ENCODE measurements at regions not wholly inside any gene's neighbourhood (a gene's known extent, or its start where the extent isn't known, plus 50 kb on each side); places are given as distances from the start of the nearest gene placed in this dataset.

DNA sequence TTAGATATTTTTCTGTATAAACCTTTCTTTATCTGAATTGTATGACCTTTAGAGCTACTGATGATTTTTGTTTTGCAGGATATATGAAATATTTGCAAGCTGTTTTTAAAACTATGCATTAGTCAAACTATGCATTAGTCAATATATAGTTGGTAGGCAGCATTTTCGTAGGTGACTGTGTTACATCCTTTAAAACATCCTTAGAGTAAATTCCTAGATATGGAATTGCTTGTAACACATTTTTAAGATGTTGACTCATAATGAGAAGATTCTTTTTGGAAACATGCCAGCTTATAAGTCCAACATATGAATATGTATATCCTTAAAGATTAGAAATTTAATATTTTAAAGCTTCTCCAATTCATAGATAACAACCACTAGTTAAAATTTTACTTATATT is 1768.5 kb downstream of the PCDH7 start:
- no peak for DNase-seq

DNA sequence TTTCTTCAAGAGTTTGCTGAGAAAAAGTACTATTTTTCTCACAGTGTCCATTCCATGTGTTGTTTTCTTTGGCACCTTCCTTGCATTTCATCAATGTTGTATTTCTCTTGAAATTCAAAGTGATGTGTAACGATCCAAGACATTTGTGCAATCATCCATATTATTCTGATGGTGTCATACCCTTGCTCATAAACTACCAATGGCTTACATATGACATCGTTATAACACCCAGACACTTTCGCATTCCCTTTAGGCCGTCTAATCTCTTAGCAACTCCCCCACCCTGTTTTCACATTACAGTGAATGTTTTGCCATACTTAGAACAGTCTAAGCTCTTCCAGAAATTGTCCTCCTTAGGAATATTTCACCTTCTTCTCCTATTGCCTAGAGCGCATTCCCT is 1779.0 kb downstream of the PCDH7 start:
- no peak for DNase-seq

DNA sequence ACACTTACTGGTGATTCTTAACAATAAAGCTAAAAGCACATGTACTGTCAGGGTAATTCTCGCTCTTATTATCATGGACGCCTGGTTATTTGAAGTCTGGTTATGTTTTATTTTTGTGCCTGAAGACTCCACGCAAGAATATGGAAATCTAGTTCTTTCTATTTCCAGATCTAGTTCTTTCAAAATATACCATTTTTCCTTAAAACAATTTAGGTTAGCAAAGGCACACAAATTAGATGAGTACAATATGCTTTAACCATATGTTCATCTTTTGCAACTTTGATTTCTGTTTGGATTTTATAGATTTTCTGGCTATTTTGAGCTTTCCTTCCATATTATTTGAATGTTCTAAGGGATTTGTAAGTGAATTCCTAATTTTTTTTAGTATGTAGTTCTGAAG is 1783.1 kb downstream of the PCDH7 start:
- no peak for DNase-seq

DNA sequence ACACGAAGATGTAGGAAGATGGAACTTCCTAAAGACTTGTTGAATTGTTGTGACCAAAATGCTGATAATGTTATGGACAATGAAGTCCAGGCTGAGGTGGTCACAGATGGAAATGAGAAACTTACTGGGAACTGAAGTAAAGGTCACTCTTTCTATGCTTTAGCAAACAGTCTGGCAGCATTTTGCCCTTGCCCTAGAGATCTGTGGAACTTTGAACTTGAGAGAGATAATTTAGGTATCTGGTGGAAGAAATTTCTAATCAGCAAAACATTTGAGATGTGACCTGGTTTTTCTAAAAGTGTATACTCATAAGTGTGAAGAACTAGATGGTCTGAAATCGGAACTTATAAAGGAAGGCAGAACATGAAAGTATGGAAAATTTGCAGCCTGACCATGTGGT is 1785.9 kb downstream of the PCDH7 start:
- DNase-seq = no peak

DNA sequence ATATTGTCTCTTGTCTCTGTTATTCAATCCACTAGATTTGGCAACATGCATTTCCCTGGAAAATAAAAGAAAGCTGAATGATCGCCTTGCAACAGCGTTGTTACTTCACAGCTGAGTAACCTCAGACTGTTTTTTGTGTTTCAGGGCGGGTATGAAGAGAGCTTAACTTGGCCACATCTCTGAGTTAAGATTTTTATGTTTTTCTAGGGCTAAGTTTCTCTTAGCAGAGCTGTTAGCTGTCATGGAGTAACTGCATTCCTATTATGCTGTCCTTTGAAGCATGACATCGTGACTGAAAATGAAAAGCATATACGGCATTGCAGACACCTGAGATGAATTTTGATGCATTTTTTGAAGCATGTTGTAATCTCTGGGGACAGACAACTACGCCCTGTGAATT is 1798.9 kb downstream of the PCDH7 start:
- no peak for DNase-seq

DNA sequence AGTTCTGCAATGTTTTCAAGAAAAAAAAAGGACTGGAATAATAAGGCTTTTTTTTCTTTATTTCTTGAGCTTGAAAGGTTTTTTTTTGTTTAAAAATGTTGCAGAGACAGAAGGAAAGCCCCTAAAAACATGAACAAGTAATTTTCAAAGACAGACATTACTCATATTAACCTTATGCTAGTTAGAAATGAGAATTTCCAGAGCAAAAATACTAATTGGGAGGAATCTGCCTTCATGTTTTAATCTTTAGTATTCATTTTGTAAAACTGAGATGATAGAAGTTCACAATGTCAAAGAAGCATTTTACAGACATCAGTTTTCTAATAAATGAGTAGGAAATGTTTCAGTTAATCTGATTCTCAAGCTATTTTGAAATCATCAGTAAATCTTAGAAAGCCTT is 1805.3 kb downstream of the PCDH7 start:
- no peak for DNase-seq

DNA sequence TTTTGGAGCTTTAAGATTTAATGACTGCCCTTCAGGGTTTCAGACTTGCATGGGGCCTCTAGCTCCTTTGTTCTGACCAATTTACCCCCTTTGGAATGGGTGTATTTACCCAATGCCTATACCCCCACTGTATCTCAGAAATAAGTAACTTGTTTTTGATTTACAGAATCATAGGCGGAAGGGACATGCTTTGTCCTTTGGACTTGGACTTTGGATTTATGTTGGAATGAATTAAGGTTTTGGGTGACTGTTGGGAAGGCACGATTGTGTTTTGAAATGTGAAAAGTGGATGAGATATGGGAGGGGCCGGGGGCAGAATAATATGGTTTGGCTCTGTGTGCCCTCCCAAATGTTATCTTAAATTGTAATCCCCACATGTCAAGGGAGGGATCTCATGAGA is 1824.7 kb downstream of the PCDH7 start:
- DNase-seq = no peak

DNA sequence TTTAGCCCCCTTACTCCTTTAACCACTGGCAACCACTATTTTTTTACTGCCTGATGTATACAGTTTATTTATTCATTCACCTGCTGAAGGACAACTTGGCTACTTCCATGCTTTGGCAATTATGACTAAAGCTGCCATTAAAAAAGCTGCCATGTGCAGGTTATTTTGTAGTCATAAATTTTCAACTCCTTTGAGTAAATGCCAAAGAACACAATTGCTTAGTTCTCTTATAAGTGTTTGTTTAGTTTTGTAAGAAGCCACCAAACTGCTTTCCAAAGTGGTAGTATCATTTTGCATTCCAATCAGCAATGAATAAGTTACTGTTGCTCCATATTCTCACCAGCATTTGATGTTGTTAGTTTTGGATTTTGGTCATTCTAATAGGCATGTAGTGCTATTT is 1831.8 kb downstream of the PCDH7 start:
- no peak for DNase-seq

DNA sequence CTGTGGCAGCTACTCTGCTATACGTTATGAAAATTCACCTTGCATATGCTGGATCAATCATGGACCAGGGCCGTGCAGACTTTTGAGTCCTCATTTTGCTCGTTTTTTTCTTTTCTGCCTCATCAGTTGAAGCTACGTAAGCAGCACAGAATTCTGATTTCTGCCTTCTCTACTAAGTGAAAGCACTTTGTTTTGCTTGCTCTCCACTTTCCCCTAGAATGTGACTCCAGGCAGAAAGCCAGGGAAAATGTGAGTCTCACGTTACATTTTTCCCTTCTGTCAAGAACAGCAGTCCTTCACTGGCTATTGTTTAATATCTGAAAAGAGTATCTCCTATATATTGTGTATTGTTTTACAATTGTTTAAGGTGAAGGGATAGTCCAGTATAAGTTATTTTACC is 1840.1 kb downstream of the PCDH7 start:
- no peak for DNase-seq

DNA sequence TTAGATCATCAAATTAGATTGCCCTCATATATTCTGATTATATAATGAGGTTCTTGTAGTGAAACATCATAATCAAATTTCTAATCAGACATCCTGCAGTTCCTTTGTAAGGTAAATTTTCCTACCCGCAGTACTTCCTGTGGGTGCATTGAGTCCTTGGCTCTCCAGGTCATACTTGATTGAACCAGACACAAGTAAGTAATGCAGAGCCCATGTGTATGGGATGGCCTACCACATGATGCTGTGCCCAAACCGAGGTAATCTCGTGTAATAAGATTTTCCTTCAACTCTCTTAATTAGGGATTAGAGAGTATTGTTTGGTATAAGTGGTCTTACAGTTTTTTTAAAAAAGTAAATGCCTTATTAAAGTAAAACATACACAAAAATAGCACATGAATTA is 1841.8 kb downstream of the PCDH7 start:
- DNase-seq = no peak

DNA sequence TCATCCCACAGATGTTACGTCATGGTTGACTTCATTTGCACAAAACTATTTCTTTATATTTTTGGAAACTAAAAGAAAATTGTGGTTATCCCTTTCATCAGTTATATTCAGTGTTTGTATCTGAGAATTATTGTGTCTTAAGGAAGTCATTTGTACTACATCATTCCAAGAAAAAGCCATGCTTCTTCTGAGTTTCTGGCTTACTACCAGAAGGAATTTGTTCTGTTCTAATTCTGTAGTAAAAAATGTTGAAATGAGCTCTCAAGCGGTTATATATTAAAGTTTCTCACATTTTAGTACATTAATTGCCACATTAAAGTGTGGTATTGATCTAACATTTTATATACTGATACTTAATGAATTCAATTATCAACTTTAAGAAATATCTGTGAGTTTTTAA is 1844.5 kb downstream of the PCDH7 start:
- no peak for DNase-seq

DNA sequence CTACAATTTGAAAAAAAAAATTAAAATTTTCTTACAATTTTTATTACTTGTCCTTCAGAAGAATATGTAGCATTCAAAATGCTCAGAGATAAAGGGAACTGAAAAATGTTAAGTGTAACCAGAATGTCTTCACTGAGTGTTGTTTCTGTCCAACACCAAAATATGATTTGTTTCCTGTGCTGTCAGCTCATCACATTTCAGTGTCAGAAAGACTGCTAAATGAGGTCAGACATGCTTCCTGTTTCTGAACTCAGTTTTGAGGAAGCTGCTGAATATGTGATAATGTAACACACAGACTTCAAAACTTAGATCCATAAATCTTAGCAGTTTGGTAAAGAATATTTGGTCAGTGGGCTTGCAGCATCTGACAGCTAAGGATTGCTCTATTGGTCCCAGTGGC is 1849.7 kb downstream of the PCDH7 start:
- DNase-seq = no peak

DNA sequence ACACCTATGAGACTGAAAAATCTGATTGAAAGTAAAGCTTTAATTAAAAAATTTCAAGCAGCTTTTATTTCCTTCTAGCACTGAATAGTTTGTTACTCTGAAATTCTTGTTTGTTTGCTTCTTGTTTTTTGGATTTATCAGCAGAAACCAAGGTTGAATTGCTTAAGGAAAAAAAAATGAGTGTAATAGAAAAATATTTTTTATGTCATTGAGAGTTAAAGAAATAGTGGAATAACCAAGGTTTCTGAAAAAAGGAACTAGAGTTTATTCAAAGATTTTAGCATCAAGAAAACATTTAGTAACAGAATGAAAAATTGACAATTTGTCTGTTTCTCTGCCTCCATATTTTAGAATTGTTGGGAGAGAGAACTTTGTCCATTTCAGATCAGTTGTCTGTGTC is 1852.2 kb downstream of the PCDH7 start:
- no peak for DNase-seq

DNA sequence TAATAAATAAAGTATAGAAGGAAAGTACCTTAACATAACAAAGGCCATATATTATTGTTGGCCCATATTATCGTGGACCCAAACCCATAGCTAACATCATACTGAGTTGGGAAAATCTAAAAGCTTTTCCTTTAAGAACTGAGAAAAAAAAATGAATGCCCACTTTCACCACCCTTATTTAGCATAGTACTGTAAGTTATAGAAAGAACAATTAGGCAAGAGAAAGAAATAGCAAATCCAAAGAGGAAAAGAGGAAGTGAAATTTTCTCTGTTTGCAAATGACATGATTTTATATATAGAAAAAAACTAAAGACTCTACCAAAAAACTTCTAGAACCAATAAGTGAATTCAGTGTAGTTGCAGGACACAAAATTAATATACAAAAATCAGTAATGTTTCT is 1854.6 kb downstream of the PCDH7 start:
- DNase-seq = no peak

DNA sequence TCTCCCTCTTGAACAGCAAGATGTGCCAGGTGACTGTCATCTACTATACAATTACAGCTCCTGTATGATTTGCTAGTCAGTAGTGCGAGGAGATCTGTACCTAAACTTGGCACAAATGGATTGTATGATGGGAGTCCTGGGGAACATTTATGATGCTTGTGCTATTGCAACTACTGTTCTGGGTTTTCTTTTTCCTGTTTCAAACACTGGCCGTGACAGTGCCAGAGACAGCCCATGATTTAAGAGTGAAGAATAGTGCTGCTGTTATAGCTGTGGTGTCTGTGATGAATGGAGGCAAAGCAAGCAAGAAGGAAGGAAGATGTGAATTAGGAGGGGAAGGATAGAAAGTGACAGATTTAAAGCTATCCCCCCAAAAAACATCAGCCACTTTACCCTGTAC is 1868.9 kb downstream of the PCDH7 start:
- DNase-seq = no peak

DNA sequence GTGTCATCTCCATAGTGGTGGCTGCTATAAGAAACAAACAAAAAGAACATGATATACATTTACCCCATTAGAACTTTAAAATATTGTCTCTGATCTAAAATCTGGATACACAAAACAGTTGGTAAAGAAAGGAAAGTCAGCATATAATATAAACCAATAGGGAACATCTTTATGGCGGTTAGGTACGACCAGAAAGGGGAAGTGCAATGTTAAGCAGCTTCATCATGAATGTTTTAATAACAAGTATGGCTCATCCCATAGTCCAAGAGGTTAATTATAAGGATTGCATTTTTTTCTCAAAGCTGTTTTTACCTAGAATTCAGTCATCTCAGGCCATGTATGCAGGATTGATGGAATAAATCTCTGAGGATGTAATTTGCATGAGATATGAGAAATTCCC is 1869.7 kb downstream of the PCDH7 start:
- DNase-seq = no peak

DNA sequence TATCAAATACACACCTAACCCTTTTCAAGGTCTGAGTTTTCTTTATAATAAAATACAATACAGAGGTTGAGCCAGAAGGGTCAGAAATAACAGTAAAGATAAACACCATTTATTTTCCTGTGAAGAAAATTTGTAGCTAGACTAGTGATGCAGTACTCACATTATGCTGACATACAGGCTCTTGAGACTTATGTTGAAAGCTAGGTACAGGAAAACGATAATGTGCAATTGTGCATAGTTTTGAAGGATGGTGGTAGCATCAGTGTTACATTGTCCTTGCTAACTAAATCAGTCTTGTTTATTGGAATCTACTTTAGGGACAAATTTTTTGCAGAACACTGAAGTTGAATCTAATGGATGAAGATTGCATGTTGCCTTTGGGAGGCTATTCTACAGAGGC is 1877.2 kb downstream of the PCDH7 start:
- DNase-seq = no peak

DNA sequence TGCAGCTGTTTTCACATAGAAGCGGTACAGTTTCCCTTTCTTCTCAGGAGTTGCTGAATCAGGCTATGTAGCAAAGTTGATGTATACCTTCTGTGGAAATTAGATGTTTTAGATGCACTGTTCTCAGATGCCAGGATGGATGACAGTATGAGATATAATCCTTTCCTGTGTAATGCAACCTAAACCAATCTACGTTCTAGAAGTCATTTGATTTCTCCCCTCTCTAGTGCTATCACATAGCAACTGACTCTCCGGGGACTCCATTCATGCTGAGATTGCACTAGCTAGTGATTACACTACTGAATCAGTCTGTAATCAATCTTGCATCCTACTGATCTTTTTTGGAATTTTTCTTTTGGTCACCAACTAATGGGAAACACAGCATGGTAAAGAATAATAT is 1881.7 kb downstream of the PCDH7 start:
- DNase-seq = no peak

DNA sequence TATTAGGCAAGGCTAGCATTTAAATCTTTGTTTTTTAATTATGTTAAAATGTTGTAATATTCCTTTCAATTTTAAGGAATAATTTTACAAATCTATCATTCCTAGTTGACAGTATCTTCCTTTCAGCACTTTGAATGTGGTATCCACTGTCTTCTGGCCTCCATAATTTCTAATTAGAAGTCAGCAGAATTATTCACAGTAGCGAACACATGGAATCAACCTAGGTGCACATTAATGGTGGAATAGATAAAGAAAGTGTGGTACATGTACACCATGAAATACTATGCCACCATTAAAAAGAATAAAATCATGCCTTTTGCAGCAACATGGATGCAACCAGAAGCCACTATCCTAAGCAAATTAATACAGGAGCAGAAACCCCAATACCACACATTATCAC is 1887.8 kb downstream of the PCDH7 start:
- DNase-seq = no peak

DNA sequence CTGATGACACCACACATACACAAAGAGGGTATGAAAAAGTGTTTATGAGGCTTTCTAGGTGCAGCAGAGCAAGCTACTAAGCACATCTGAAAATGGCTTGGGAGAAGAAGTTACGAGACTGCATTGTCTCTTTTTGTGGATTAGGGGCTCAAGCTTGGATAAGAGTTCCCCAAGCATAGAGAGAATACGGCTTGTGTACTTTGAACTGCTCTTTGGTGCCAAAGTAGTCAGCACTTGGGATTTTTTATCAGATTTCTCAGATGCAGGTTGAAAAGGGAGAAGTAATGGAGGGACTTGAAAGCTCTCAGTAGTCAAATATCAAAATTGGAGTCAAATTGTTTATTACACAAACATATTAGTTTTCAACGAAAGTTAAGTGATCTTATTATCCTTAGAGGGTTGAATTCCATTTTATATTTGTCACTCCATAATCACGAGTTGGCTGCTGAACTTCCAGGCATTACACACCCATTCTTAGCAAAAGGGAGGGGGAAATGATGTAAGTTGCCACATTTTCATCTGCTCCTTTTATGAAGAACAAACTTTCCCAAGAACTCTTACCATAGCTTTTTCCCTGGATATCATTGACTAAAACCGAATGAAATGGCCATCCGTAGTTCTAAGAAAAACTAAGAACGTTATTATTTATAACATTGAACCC is 1904.9 kb downstream of the PCDH7 start:
- DNase-seq = no peak

DNA sequence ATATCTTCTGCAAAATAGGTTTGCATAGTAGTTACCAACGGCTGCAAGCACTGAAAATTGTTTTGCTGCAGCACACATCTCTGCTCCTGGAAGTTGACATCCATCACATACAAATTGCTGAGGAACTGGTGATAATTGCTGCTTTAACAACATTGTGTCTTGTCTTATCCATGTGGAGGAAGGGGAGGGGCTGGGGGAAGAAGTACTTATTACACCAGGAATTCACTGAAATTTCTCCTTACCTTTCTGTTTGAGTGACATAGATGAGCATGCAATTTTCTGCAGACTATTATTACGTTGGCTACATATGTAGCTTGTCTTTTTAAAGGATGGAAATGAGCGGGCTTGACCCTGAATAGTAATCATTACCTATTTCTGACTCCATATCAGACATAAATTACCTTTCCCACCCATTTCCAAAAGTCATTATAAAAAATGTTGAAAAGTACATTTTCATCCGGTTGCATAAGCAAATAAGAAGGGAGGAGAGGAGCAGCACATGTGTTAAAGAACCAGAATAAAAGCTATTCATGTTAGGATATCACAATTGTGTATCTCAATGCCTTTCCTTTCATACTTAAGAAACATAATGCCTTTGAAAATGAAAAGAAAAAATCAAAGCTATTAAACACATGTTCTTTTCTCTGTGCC is 1905.6 kb downstream of the PCDH7 start:
- DNase-seq = no peak

DNA sequence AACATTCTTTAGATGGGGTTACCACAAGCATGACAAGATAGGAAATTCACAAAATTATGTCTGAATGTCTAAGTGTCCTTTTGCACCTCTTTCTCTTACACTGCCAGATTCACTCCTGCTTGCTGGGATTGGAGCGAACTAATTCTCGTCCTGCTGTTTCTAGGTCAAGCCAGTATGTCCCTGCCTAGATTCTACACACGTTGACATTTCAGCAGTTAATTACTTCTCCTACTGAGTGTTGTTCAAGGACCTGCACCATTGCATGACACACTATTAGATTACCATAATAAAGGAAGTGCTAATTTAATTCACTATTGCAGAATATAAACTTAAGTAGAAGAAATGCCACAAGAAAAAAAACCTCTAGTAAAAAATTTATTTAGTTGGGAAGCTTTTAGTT is 1911.7 kb downstream of the PCDH7 start:
- DNase-seq = no peak

DNA sequence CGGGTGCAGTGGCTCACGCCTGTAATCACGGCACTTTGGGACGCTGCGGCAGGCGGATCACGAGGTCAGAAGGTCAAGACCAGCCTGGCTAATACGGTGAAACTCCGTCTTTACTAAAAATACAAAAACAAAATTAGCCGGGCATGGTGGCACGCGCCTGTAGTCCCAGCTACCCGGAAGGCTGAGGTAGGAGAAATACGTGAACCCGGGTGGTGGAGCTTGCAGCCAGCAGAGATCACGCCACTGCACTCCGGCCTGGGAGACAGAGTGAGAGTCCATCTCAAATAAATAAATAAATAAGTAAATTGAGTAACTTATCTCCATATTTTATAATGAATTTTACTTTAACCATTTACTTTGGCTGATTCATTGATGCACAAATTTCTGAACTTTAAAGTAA is 1913.3 kb downstream of the PCDH7 start:
- no peak for DNase-seq

DNA sequence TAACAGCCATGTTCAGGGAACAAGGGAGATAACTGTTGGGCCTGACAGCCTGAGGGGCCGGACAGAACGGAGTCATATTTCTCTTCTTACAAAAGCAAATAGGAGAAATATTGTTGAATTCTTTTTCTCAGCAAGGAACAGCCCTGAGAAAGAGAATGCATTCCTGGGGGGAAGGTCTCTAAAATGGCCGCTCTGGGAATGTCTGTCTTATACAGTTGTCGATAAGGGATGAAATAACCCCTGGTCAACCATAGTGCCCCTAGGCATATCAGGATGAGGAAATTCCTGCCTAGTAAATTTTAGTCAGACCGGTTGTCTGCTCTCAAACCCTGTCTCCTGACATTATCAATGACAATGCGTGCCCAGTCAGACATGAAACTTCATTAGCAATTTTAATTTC is 1925.5 kb downstream of the PCDH7 start:
- DNase-seq = no peak

DNA sequence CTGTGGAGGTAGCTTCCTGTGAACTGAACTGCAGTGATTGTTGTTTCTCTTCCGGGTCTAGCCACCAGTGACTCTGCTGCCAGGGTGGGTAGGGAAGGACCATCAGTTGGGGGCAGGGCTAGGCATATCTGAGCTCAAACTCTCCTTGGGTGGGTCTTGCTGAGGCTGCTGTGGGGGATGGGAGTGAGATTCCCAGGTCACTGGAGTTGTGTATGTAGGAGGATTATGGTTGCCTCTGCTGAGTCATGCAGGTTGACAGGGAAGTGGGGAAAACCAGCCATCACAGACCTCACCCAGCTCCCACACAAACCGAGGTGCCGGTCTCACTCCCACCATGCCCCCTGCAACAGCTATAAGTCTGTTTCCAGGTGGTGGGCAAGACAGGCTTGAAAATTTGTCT is 1937.8 kb downstream of the PCDH7 start:
- no peak for DNase-seq
